GM12878 (cell line): ENCODE measurements at regions not wholly inside any gene's neighbourhood (a gene's known extent, or its start where the extent isn't known, plus 50 kb on each side); places are given as distances from the start of the nearest gene placed in this dataset.

Experiments used
- ATAC-seq: fragments of 200-7000 bp; cut with Tn5 transposase; 3 replicates; pipeline ENCODE4 v1.9.1; 2020; ENCODE audit warnings: mild to moderate bottlenecking, moderate library complexity
- BruUV-seq: library from RNA; stranded (reverse); fragments of 400-500 nt; replicated peaks from 2 replicates; lab custom pipeline; 2021; lab: Mats Ljungman, UMichigan
- CTCF ChIA-PET: fragments of 300-600 bp; sonication (Branson Sonifier 250); formaldehyde crosslinking; extraction: SDS; loops from one replicate; lab custom pipeline; 2021; ENCODE audit warnings: inconsistent platforms; lab: Yijun Ruan, JAX
- POLR2A ChIA-PET: fragments of 350-600 bp; formaldehyde crosslinking; extraction: SDS; loops from one replicate; lab custom pipeline; 2021; ENCODE audit warnings: inconsistent platforms; lab: Charles Lee
- RAD21 ChIA-PET: fragments of 300-600 bp; sonication (Branson Sonifier 250); formaldehyde crosslinking; loops from one replicate; lab custom pipeline; 2023; ENCODE audit warnings: antibody characterized with exemption; ENCODE audit not compliant: unreplicated experiment; lab: Charles Lee
- SMC1A ChIA-PET: fragments of 300-600 bp; sonication (Branson Sonifier 250); formaldehyde crosslinking; loops from one replicate; lab custom pipeline; 2023; ENCODE audit not compliant: unreplicated experiment, uncharacterized antibody; lab: Charles Lee
- DNase-seq: peaks from one replicate; pipeline ENCODE4 v3.0.0-alpha.2; 2011; ENCODE audit warnings: low read depth, low spot score
- FAIRE-seq: peaks from 3 replicates; lab custom pipeline; 2011; peaks lifted over from hg19 to GRCh38; lab: Jason Lieb, UNC
- H2AFZ ChIP-seq: 2 replicates; pipeline ENCODE4 v1.6.0; 2011; ENCODE audit warnings: low read depth, low read length, control low read depth; ENCODE audit not compliant: control insufficient read depth
- H3K27ac ChIP-seq: 2 replicates; pipeline ENCODE4 v1.5.1; 2011; ENCODE audit warnings: control low read depth; ENCODE audit not compliant: control insufficient read depth, insufficient read depth
- H3K27me3 ChIP-seq, 2 experiments: replicated peaks in 1 of 2; 2 replicates each; pipeline versions ENCODE4 v1.6.0 to v1.6.1; 2011; ENCODE audit warnings: low read length in 1 of 2; ENCODE audit not compliant: control insufficient read depth in 2 of 2, insufficient read depth in 2 of 2
- H3K36me3 ChIP-seq, 2 experiments: 2 replicates each; pipeline ENCODE4 v1.5.1; 2011; ENCODE audit warnings: low read length in 1 of 2; ENCODE audit not compliant: control insufficient read depth in 2 of 2, insufficient read depth in 2 of 2
- H3K4me1 ChIP-seq: 2 replicates; pipeline ENCODE4 v1.6.1; 2011; ENCODE audit warnings: mild to moderate bottlenecking, low read length, moderate library complexity, mixed read lengths; ENCODE audit not compliant: control insufficient read depth, insufficient read depth
- H3K4me2 ChIP-seq: 2 replicates; pipeline ENCODE4 v1.6.0; 2011; ENCODE audit warnings: control low read depth; ENCODE audit not compliant: control insufficient read depth, insufficient read depth
- H3K4me3 ChIP-seq: fragments of 200-600 bp; sonication (generic); 2 replicates; pipeline ENCODE4 v1.5.1; 2016
- H3K79me2 ChIP-seq: 2 replicates; pipeline ENCODE4 v1.6.0; 2011; ENCODE audit warnings: low read length; ENCODE audit not compliant: control insufficient read depth, insufficient read depth
- H3K9ac ChIP-seq: 2 replicates; pipeline ENCODE4 v1.8.0; 2011; ENCODE audit warnings: low read length, control low read depth, mixed read lengths; ENCODE audit not compliant: control insufficient read depth, insufficient read depth
- H3K9me3 ChIP-seq: replicated peaks from 3 replicates; pipeline ENCODE4 v1.5.1; 2011; ENCODE audit warnings: mild to moderate bottlenecking, low read length; ENCODE audit not compliant: control insufficient read depth, insufficient read depth
- H4K20me1 ChIP-seq: 2 replicates; pipeline ENCODE4 v1.6.0; 2011; ENCODE audit not compliant: control insufficient read depth, insufficient read depth
- ASH2L ChIP-seq: fragments of 300-600, 200-600 bp; sonication (generic); IDR thresholded peaks from 2 replicates; pipeline ENCODE4 v1.6.1; 2017; ENCODE audit warnings: low read depth, mild to moderate bottlenecking, borderline replicate concordance
- CBFB ChIP-seq: IDR thresholded peaks from 2 replicates; pipeline ENCODE4 v1.6.1; 2016; ENCODE audit warnings: antibody characterized with exemption, low read depth
- CHD2 ChIP-seq: IDR thresholded peaks from 2 replicates; pipeline ENCODE4 v1.6.1; 2011; ENCODE audit warnings: low read depth, low read length, improper control_type of control experiment, borderline replicate concordance
- DPF2 ChIP-seq: fragments of 450-650 bp; IDR thresholded peaks from 2 replicates; pipeline ENCODE4 v1.6.1; 2017; ENCODE audit warnings: mild to moderate bottlenecking
- HDAC2 ChIP-seq: fragments of 200-600 bp; sonication (generic); IDR thresholded peaks from 2 replicates; pipeline ENCODE4 v1.6.1; 2017
- HDAC6 ChIP-seq: fragments of 200-600 bp; sonication (generic); IDR thresholded peaks from one replicate; pipeline ENCODE4 v1.8.0; 2017; ENCODE audit warnings: antibody characterized with exemption; ENCODE audit not compliant: unreplicated experiment
- MTA2 ChIP-seq: fragments of 450-650 bp; IDR thresholded peaks from 2 replicates; pipeline ENCODE4 v1.6.1; 2016; ENCODE audit warnings: low read depth, mild to moderate bottlenecking, moderate library complexity
- NFYB ChIP-seq: IDR thresholded peaks from 2 replicates; pipeline ENCODE4 v1.6.1; 2011; ENCODE audit warnings: low read depth, mild to moderate bottlenecking, low read length, improper control_type of control experiment, moderate library complexity; ENCODE audit not compliant: insufficient read depth
- POLR2AphosphoS5 ChIP-seq: IDR thresholded peaks from 2 replicates; pipeline ENCODE4 v1.6.1; 2011; ENCODE audit warnings: mild to moderate bottlenecking, low read length, inconsistent platforms
- SIX5 ChIP-seq: IDR thresholded peaks from 2 replicates; pipeline ENCODE4 v1.6.1; 2011; ENCODE audit warnings: mild to moderate bottlenecking, low read depth, low read length, moderate library complexity; ENCODE audit not compliant: severe bottlenecking
- SMAD5 ChIP-seq: IDR thresholded peaks from 2 replicates; pipeline ENCODE4 v1.6.1; 2016; ENCODE audit warnings: antibody characterized with exemption, low read depth
- TBL1XR1 ChIP-seq: IDR thresholded peaks from 2 replicates; pipeline ENCODE4 v1.6.1; 2012; ENCODE audit warnings: low read depth, low read length, improper control_type of control experiment
- USF2 ChIP-seq: IDR thresholded peaks from 2 replicates; pipeline ENCODE4 v1.6.1; 2011; ENCODE audit warnings: low read depth, low read length, improper control_type of control experiment, borderline replicate concordance
- ZBTB4 ChIP-seq: fragments of 450-650 bp; formaldehyde crosslinking; IDR thresholded peaks from 2 replicates; pipeline ENCODE4 v1.4.0; 2022; ENCODE audit warnings: mild to moderate bottlenecking, moderate library complexity
- ZNF622 ChIP-seq: fragments of 450-650 bp; IDR thresholded peaks from 2 replicates; pipeline ENCODE4 v1.6.1; 2017; ENCODE audit warnings: mild to moderate bottlenecking, inconsistent platforms
- WGBS: methylation state at CpG from one replicate; pipeline ENCODE4 v1.1.6; 2016; ENCODE audit warnings: low lambda C conversion rate; ENCODE audit not compliant: insufficient replicate concordance, insufficient coverage; ENCODE audit errors: missing lambda C conversion rate; 5-methylcytosine and 5-hydroxymethylcytosine counted together
- in situ Hi-C: fragments of 300-500 bp; cut with MboI; formaldehyde crosslinking; loops from 9 replicates; pipeline ENCODE4 v1.14.3; 2018; ENCODE audit warnings: mixed read lengths
- intact Hi-C: fragments of 100-400 bp; cut with micrococcal nuclease; formaldehyde crosslinking; loops from one replicate; pipeline ENCODE4 v1.14.2; 2022; ENCODE audit not compliant: unreplicated experiment
- TF ChIP-seq, protein P1 (sequence below): fragments of 450-650 bp; formaldehyde crosslinking; IDR thresholded peaks from 2 replicates; pipeline ENCODE4 v1.5.0; 2022; ENCODE audit warnings: mild to moderate bottlenecking, missing genetic modification characterization
- TF ChIP-seq, protein P2 (sequence below): IDR thresholded peaks from 2 replicates; pipeline ENCODE4 v1.6.1; 2011; ENCODE audit warnings: mild to moderate bottlenecking, low read depth, low read length, moderate library complexity; ENCODE audit not compliant: insufficient replicate concordance

DNA sequence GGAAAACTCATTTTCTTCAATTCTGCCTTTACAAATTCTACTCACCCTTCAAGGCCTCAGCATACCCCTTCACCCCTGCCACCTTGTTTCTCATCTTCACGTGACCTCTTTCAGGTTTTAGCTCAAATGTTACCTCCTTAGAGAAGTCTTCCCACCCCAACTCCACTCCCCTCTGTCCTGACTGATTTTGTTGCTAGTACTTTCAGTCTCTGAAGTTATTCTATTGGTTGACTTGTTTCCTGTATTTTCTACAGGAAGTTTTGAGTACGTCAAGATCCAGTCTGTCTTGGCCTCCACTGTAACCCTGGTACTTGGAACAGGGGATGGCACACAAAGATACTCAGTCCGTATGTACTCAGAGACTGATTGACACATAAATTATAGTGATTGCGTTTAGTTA lies 296.1 kb downstream of the DHX35 start:
- WGBS: 9% methylated on average over 4 of the region's 4 CpGs
- in situ Hi-C loops (no loop called here), intact Hi-C loops (no loop called here)
- ATAC-seq (no peak), FAIRE-seq (no peak), DNase-seq (no peak)
- SMC1A ChIA-PET: no interaction called here
- no peak overlapping the region for H3K4me2 ChIP-seq
- POLR2A ChIA-PET: no interaction called here
- peaks cover 0 to 3% of the 10 kb centered on the region in 2 experiments; a peak in 1 of 4 replicates for H3K27me3 ChIP-seq
- no peak overlapping the region for H3K4me3 ChIP-seq
- no peaks in the 10 kb centered on the region for H3K9me3 ChIP-seq
- no peak overlapping the region for H2AFZ ChIP-seq
- H3K27ac ChIP-seq: no peak overlapping the region
- CTCF ChIA-PET: no interaction called here
- TF ChIP-seq DPF2 (no peak), ZBTB4 (CRISPR knock-in tag) (no peak), POLR2AphosphoS5 (no peak), SIX5 (no peak), ZNF622 (no peak), CBFB (no peak), ASH2L (no peak), USF2 (no peak), HDAC6 (no peak), TBL1XR1 (no peak), CHD2 (no peak), MTA2 (no peak), NFYB (no peak), HDAC2 (no peak), SMAD5 (no peak)
- TF ChIP-seq, protein P1, sequence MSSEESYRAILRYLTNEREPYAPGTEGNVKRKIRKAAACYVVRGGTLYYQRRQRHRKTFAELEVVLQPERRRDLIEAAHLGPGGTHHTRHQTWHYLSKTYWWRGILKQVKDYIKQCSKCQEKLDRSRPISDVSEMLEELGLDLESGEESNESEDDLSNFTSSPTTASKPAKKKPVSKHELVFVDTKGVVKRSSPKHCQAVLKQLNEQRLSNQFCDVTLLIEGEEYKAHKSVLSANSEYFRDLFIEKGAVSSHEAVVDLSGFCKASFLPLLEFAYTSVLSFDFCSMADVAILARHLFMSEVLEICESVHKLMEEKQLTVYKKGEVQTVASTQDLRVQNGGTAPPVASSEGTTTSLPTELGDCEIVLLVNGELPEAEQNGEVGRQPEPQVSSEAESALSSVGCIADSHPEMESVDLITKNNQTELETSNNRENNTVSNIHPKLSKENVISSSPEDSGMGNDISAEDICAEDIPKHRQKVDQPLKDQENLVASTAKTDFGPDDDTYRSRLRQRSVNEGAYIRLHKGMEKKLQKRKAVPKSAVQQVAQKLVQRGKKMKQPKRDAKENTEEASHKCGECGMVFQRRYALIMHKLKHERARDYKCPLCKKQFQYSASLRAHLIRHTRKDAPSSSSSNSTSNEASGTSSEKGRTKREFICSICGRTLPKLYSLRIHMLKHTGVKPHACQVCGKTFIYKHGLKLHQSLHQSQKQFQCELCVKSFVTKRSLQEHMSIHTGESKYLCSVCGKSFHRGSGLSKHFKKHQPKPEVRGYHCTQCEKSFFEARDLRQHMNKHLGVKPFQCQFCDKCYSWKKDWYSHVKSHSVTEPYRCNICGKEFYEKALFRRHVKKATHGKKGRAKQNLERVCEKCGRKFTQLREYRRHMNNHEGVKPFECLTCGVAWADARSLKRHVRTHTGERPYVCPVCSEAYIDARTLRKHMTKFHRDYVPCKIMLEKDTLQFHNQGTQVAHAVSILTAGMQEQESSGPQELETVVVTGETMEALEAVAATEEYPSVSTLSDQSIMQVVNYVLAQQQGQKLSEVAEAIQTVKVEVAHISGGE: no peak
- TF ChIP-seq, protein P2, sequence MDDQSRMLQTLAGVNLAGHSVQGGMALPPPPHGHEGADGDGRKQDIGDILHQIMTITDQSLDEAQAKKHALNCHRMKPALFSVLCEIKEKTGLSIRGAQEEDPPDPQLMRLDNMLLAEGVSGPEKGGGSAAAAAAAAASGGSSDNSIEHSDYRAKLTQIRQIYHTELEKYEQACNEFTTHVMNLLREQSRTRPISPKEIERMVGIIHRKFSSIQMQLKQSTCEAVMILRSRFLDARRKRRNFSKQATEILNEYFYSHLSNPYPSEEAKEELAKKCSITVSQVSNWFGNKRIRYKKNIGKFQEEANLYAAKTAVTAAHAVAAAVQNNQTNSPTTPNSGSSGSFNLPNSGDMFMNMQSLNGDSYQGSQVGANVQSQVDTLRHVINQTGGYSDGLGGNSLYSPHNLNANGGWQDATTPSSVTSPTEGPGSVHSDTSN: no peak
- no peaks in the 10 kb centered on the region for H3K79me2 ChIP-seq
- no peaks in the 10 kb centered on the region for H4K20me1 ChIP-seq
- RAD21 ChIA-PET: no interaction called here
- BruUV-seq: no TSS peak
- H3K4me1 ChIP-seq: no peaks in the 10 kb centered on the region
- H3K9ac ChIP-seq: no peak overlapping the region
- H3K36me3 ChIP-seq: no peaks in the 10 kb centered on the region
